Neuronal stem cell (in vitro differentiated cells): ENCODE measurements at regions not wholly inside any gene's neighbourhood (a gene's known extent, or its start where the extent isn't known, plus 50 kb on each side); places are given as distances from the start of the nearest gene placed in this dataset.

Experiments
- DNase-seq: peaks from one replicate; pipeline ENCODE4 v3.0.0-alpha.2; 2013; ENCODE audit warnings: low spot score
- H2AFZ ChIP-seq: one replicate; pipeline ENCODE4 v1.6.1; 2013; ENCODE audit warnings: mild to moderate bottlenecking, low read length, inconsistent platforms
- H2AK5ac ChIP-seq: 2 replicates; pipeline ENCODE4 v1.6.1; 2013; ENCODE audit warnings: low read depth, mild to moderate bottlenecking, inconsistent platforms, low read length, moderate library complexity, mixed read lengths
- H2BK120ac ChIP-seq: 2 replicates; pipeline ENCODE4 v1.6.1; 2013; ENCODE audit warnings: low read depth, mild to moderate bottlenecking, inconsistent platforms, low read length, moderate library complexity, mixed read lengths
- H2BK12ac ChIP-seq: one replicate; pipeline ENCODE4 v1.6.1; 2013; ENCODE audit warnings: low read length, inconsistent platforms
- H2BK15ac ChIP-seq: 2 replicates; pipeline ENCODE4 v1.6.1; 2013; ENCODE audit warnings: mild to moderate bottlenecking, low read length, inconsistent platforms, mixed read lengths
- H2BK5ac ChIP-seq: one replicate; pipeline ENCODE4 v1.6.1; 2013; ENCODE audit warnings: inconsistent platforms, mild to moderate bottlenecking, low read length, moderate library complexity
- H3K14ac ChIP-seq: one replicate; pipeline ENCODE4 v1.6.1; 2013; ENCODE audit warnings: low read length, inconsistent platforms
- H3K18ac ChIP-seq: 2 replicates; pipeline ENCODE4 v1.6.1; 2013; ENCODE audit warnings: low read length, inconsistent platforms
- H3K23ac ChIP-seq: 2 replicates; pipeline ENCODE4 v1.6.1; 2013; ENCODE audit warnings: low read depth, mild to moderate bottlenecking, mixed read lengths, low read length, inconsistent platforms; ENCODE audit not compliant: poor library complexity
- H3K27ac ChIP-seq: replicated peaks from 3 replicates; pipeline ENCODE4 v1.5.1; 2013; ENCODE audit warnings: low read length, inconsistent platforms
- H3K27me3 ChIP-seq, 3 experiments: 2 replicates each; pipeline ENCODE4 v1.6.1; 2013; ENCODE audit warnings: low read length in 3 of 3, mild to moderate bottlenecking in 2 of 3, inconsistent platforms in 1 of 3, low read depth in 1 of 3, mixed read lengths in 1 of 3, moderate library complexity in 1 of 3; ENCODE audit not compliant: control insufficient read depth in 3 of 3, insufficient read depth in 3 of 3
- H3K36me3 ChIP-seq, 2 donors: replicated peaks in 1 of 2; 2 replicates each; pipeline ENCODE4 v1.6.1; 2013; ENCODE audit warnings: low read length in 2 of 2; ENCODE audit not compliant: control insufficient read depth in 2 of 2, insufficient read depth in 2 of 2
- H3K4ac ChIP-seq: 2 replicates; pipeline ENCODE4 v1.6.1; 2013; ENCODE audit warnings: inconsistent platforms, mild to moderate bottlenecking, low read length, moderate library complexity
- H3K4me1 ChIP-seq, 2 donors: 1 replicate in 1 of 2; 2 replicates in 1 of 2; pipeline ENCODE4 v1.6.1; 2013; ENCODE audit warnings: low read length in 2 of 2, low read depth in 1 of 2; ENCODE audit not compliant: control insufficient read depth in 2 of 2, insufficient read depth in 1 of 2
- H3K4me2 ChIP-seq: one replicate; pipeline ENCODE4 v1.6.1; 2013; ENCODE audit warnings: mild to moderate bottlenecking, low read length, inconsistent platforms; ENCODE audit not compliant: insufficient read depth, poor library complexity, severe bottlenecking
- H3K4me3 ChIP-seq, 2 donors: 2 replicates each; pipeline ENCODE4 v1.5.1; 2013; ENCODE audit warnings: low read length in 2 of 2, mild to moderate bottlenecking in 2 of 2, inconsistent platforms in 1 of 2, moderate library complexity in 1 of 2
- H3K79me1 ChIP-seq: one replicate; pipeline ENCODE4 v1.6.1; 2013; ENCODE audit warnings: low read depth, mild to moderate bottlenecking, inconsistent platforms, low read length, moderate library complexity
- H3K9ac ChIP-seq: one replicate; pipeline ENCODE4 v1.6.1; 2013; ENCODE audit warnings: mild to moderate bottlenecking, low read depth, low read length, inconsistent platforms; ENCODE audit not compliant: poor library complexity
- H3K9me3 ChIP-seq, 2 donors: replicated peaks in 1 of 2; 2 replicates each; pipeline versions ENCODE3 to v1.6.1; 2013; ENCODE audit warnings: low read length in 2 of 2, mild to moderate bottlenecking in 2 of 2, inconsistent platforms in 1 of 2, low read depth in 1 of 2, mixed read lengths in 1 of 2, moderate library complexity in 1 of 2; ENCODE audit not compliant: control insufficient read depth in 2 of 2, insufficient read depth in 1 of 2
- H4K8ac ChIP-seq: one replicate; pipeline ENCODE4 v1.6.1; 2013; ENCODE audit warnings: low read depth, mild to moderate bottlenecking, inconsistent platforms, low read length, moderate library complexity
- H4K91ac ChIP-seq: one replicate; pipeline ENCODE4 v1.6.1; 2013; ENCODE audit warnings: low read length, low read depth, mild to moderate bottlenecking, inconsistent platforms; ENCODE audit not compliant: poor library complexity
- WGBS, 2 donors: extraction: QIAGEN DNeasy Blood & Tissue Kit; methylation state at CpG; one replicate each; pipeline ENCODE4 v1.1.7; 2013; ENCODE audit warnings: missing lambda C conversion rate in 2 of 2, mixed read lengths in 1 of 2; ENCODE audit not compliant: insufficient read length in 2 of 2, insufficient replicate concordance in 1 of 2; ENCODE audit errors: extremely low coverage in 2 of 2; 5-methylcytosine and 5-hydroxymethylcytosine counted together

- Histone ChIP-seq H3K4me1 (no peaks in the 10 kb centered on the region), H3K9me3 (peaks cover 0 to 9% of the 10 kb centered on the region in 2 donors), H2BK5ac (no peak overlapping the region), H3K18ac (no peak overlapping the region), H3K36me3 (no peaks in the 10 kb centered on the region), H3K4ac (no peak overlapping the region), H2BK15ac (no peak overlapping the region), H2AFZ (no peak overlapping the region), H3K27ac (no peak overlapping the region), H4K8ac (no peak overlapping the region), H4K91ac (no peak overlapping the region), H3K23ac (no peak overlapping the region), H3K9ac (no peak overlapping the region), H3K14ac (no peak overlapping the region), H3K27me3 (no peaks in the 10 kb centered on the region), H2AK5ac (no peak overlapping the region), H3K4me3 (no peak overlapping the region), H2BK120ac (no peak overlapping the region), H2BK12ac (no peak overlapping the region), H3K4me2 (no peak overlapping the region), H3K79me1 (no peaks in the 10 kb centered on the region)
- no peak for DNase-seq
- no CpG with 5 or more reads among the region's 2 CpGs for WGBS, 2 donors
These were observed 664.9 kb upstream of the CITED2 start for GRCh38 chr6:140039364-140039763.

- H2BK5ac ChIP-seq: no peak overlapping the region
- no peak overlapping the region for H2BK12ac ChIP-seq
- H2AK5ac ChIP-seq: no peak overlapping the region
- no CpG with 5 or more reads among the region's 3 CpGs for WGBS, 2 donors
- no peak overlapping the region for H3K4me2 ChIP-seq
- H3K9ac ChIP-seq: no peak overlapping the region
- H3K36me3 ChIP-seq: no peaks in the 10 kb centered on the region
- H2AFZ ChIP-seq: no peak overlapping the region
- no peak overlapping the region for H3K18ac ChIP-seq
- no peak overlapping the region for H3K27ac ChIP-seq
- no peak overlapping the region for H3K4ac ChIP-seq
- H3K9me3 ChIP-seq: peaks cover 0 to 9% of the 10 kb centered on the region in 2 donors
- H4K91ac ChIP-seq: no peak overlapping the region
- H3K4me3 ChIP-seq: no peak overlapping the region
- no peak overlapping the region for H3K23ac ChIP-seq
- no peaks in the 10 kb centered on the region for H3K27me3 ChIP-seq
- DNase-seq: no peak
- no peak overlapping the region for H4K8ac ChIP-seq
- no peaks in the 10 kb centered on the region for H3K79me1 ChIP-seq
- no peak overlapping the region for H2BK15ac ChIP-seq
- H3K4me1 ChIP-seq: no peaks in the 10 kb centered on the region
- H3K14ac ChIP-seq: no peak overlapping the region
- no peak overlapping the region for H2BK120ac ChIP-seq
These were observed 661.7 kb upstream of the CITED2 start for GRCh38 chr6:140036196-140036595.

- H2BK15ac ChIP-seq: no peak overlapping the region
- H3K14ac ChIP-seq: no peak overlapping the region
- no peaks in the 10 kb centered on the region for H3K79me1 ChIP-seq
- H3K18ac ChIP-seq: no peak overlapping the region
- H3K9ac ChIP-seq: no peak overlapping the region
- no peak overlapping the region for H2BK5ac ChIP-seq
- H3K36me3 ChIP-seq: no peaks in the 10 kb centered on the region
- no peak overlapping the region for H3K4ac ChIP-seq
- H3K23ac ChIP-seq: no peak overlapping the region
- no peak overlapping the region for H2AK5ac ChIP-seq
- H3K4me1 ChIP-seq: no peaks in the 10 kb centered on the region
- H3K27ac ChIP-seq: no peak overlapping the region
- H4K8ac ChIP-seq: no peak overlapping the region
- WGBS, 2 donors: no CpG with 5 or more reads among the region's 2 CpGs
- no peak overlapping the region for H3K4me2 ChIP-seq
- H2AFZ ChIP-seq: no peak overlapping the region
- no peak overlapping the region for H2BK120ac ChIP-seq
- peaks cover 0 to 9% of the 10 kb centered on the region in 2 donors for H3K9me3 ChIP-seq
- no peak overlapping the region for H2BK12ac ChIP-seq
- DNase-seq: no peak
- H4K91ac ChIP-seq: no peak overlapping the region
- no peaks in the 10 kb centered on the region for H3K27me3 ChIP-seq
- no peak overlapping the region for H3K4me3 ChIP-seq
These were observed 657.7 kb upstream of the CITED2 start for GRCh38 chr6:140032189-140032588.

GRCh38 chr6:140029551-140029950 is 655.1 kb upstream of the CITED2 start:
- WGBS, 2 donors: no CpG with 5 or more reads among the region's 3 CpGs
- no peaks in the 10 kb centered on the region for H3K27me3 ChIP-seq
- no peak overlapping the region for H4K8ac ChIP-seq
- H3K4me1 ChIP-seq: no peaks in the 10 kb centered on the region
- no peak overlapping the region for H2AK5ac ChIP-seq
- H3K4ac ChIP-seq: no peak overlapping the region
- no peaks in the 10 kb centered on the region for H3K79me1 ChIP-seq
- no peaks in the 10 kb centered on the region for H3K36me3 ChIP-seq
- no peak overlapping the region for H3K4me3 ChIP-seq
- peak overlapping the region; percentile 23 for H2AFZ ChIP-seq
- no peak overlapping the region for H3K9ac ChIP-seq
- H4K91ac ChIP-seq: no peak overlapping the region
- no peak overlapping the region for H2BK15ac ChIP-seq
- no peak overlapping the region for H2BK12ac ChIP-seq
- H3K9me3 ChIP-seq: no peaks in the 10 kb centered on the region
- no peak overlapping the region for H3K23ac ChIP-seq
- H2BK120ac ChIP-seq: no peak overlapping the region
- no peak overlapping the region for H3K4me2 ChIP-seq
- H3K18ac ChIP-seq: no peak overlapping the region
- no peak overlapping the region for H2BK5ac ChIP-seq
- no peak for DNase-seq
- H3K14ac ChIP-seq: no peak overlapping the region
- no peak overlapping the region for H3K27ac ChIP-seq
